NCI-H1436 (cell line): ENCODE measurements at regions not wholly inside any gene's neighbourhood (a gene's known extent, or its start where the extent isn't known, plus 50 kb on each side); places are given as distances from the start of the nearest gene placed in this dataset.
"Not testable (repeated sequence)": the region's sequence is repeated elsewhere in the genome, so short reads cannot be mapped to it uniquely, and the experiment has no call there.

Experiments
- DNase-seq: peaks from one replicate; lab custom pipeline; 2025; lab: John Stamatoyannopoulos, UW

DNA sequence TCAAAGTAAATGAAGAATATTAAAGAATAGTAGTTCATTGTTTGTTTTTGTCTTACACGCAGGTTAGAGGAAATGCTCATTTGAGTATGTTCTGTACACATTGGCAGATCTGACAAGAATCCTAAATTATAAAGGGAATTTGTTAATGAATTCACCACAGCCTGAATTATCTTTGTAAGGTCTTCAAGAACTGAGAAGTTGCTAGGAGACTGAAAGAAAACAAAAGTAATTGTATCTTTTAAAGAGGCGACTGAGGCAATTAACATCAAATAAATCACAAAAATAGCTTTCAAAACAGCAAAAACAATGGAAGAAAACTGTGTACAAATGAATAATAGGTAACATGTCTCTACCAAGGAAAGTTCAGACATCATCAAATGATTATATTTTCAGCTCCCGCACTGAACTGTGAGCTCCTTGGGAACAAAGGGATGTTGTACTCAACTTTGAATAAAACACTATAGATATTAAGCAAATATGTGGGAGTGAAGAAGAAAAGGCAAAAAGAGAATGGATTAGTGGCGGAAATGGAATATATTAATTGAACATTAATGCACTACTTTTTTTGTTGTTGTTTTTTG is 51.7 kb upstream of the ATIC start:
- DNase-seq, result peak; percentile 27

- no peak for DNase-seq
Observed at GRCh38 chr2:215249501-215249900, 62.4 kb upstream of the ATIC start.

DNA sequence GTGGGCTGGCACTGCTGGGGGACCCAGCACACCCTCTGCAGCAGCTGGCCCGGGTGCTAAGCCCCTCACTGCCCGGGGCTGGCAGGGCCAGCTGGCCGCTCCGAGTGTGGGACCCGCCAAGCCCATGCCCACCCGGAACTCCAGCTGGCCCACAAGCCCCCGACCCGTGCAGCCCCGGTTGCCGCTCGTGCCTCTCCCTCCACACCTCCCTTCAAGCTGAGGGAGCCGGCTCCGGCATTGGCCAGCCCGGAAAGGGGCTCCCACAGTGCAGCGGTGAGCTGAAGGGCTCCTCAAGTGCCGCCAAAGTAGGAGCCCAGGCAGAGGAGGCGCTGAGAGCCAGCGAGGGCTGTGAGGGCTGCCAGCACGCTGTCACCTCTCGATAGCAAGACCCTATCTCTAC is 65.9 kb upstream of the ATIC start:
- DNase-seq, result not testable (repeated sequence)

GRCh38 chr2:215241791-215242305 is 70.0 kb upstream of the ATIC start:
- no peak for DNase-seq

DNA sequence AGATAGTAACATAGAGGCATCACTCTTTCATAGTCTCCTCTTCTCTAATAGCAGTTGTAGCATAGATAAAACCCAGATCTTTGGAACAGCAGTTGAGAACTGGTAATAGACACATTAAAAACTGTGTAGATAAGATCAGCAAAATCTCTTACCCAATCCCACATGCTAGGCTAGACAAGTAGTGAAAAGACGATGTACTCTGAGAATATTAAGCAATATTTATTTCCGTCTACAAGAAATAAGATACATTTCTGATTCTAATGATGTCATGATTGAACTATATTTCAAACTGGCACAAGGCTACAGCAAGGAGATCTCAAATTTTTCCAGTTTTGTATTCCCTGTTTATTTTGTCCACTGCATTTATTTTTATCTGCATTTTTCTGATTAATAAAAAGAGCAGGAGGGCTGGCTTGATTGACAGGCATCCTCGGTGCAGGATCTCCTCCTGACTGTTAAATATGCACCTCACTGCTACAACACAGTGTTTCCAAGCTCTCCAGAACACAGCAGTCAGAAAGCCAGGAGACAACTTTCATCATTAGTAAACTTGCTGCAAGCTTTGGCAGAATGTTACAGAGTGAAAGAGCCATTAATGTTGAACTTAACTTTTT is 73.3 kb upstream of the ATIC start:
- no peak for DNase-seq

DNA sequence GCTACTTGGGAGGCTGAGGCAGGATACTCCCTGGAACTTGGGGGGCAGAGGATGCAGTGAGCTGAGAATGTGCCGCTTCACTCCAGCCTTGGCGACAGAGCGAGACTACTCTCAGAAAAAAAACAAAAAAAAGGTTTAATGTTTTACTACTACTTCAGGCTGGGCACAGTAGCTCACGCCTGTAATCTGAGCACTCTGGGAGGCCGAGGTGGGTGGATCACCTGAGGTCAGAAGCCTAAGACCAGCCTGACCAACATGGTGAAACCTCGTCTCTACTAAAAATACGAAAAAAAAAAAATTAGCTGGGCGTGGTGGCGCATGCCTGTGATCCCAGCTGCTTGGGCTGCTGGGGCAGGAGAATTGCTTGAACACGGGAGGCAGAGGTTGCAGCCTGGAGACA is 75.7 kb upstream of the ATIC start:
- DNase-seq, result no peak

GRCh38 chr2:215220221-215220620 is 81.8 kb upstream of the ABCA12 start:
- DNase-seq, result not testable (repeated sequence)

DNA sequence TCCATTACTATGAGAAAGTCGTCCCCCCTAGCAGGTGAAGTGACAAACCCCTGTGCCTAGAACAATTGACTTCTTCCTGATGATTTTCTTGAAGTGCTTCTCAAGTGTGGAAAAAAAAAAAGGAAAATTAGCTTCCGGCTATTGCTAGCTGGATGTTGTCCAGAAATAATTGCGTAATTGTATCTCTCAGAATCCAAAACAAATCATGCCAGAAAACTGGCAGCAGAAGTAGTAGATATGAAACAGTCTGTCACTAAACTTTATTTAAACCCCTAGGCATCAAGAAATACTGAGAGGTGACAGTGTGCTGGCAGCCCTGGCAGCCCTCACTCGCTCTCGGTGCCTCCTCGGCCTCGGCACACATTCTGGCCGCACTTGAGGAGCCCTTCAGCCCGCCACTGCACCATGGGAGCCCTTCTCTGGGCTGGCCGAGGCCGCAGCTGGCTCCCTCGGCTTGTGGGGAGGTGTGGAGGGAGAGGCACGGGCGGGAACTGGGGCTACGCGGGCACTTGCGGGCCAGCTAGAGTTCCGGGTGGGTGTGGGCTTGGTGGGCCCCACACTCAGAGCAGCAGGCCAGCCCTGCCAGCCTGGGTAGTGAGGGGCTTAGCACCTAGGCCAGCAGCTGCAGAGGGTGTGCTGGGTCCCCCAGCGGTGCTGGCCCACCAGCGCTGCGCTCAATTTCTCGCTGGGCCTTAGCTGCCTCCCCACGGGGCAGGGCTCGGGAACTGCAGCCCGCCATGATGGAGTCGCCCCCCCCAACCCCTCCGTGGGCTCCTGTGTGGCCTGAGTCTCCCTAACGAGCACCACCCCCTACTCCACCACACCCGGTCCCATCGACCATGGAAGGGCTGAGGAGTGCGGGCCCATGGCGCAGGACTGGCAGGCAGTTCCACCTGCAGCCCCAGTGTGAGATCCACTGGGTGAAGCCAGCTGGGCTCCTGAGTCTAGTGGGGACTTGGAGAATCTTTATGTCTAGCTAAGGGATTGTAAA is 80.5 kb upstream of the ABCA12 start:
- peak; percentile 2 for DNase-seq

DNA sequence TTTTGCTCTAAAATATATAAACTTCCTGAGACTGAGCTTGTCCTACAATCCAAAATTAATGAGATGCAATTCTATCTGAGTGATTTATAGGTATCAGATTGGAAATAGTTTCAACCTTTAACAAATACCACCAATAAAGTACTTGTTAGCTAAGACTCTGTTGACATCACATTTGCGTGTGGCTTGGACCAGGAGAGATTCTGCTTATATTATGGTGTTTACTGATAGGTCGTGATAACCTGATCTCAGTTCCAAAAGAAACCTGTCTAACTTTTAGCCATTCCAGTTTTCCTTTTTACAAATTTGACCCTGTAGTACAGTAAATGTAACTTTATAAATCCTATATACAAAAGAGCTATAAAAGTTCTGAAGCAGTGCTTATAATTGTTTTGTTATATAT is 78.4 kb upstream of the ABCA12 start:
- DNase-seq, result no peak

DNA sequence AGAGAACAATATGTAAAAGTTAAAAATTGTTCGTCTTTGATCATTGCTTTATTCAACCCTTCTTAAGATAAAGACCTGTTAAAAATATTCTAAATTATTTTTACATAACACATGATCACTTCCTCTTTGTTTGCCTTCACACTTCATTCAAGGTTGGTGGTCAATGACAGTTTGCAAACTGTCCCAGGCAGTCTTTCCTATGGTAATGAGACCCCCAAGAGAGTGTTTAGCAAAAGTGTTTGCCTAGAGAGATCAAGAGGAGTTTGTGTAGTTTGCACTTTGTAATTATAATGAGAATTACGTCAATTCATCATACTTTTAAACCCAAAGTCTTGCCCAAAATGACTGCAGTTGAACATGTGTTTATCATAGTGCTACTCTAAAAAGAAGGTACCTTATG is 77.2 kb upstream of the ABCA12 start:
- no peak for DNase-seq

GRCh38 chr2:215210082-215210481 is 71.7 kb upstream of the ABCA12 start:
- DNase-seq, result no peak

DNA sequence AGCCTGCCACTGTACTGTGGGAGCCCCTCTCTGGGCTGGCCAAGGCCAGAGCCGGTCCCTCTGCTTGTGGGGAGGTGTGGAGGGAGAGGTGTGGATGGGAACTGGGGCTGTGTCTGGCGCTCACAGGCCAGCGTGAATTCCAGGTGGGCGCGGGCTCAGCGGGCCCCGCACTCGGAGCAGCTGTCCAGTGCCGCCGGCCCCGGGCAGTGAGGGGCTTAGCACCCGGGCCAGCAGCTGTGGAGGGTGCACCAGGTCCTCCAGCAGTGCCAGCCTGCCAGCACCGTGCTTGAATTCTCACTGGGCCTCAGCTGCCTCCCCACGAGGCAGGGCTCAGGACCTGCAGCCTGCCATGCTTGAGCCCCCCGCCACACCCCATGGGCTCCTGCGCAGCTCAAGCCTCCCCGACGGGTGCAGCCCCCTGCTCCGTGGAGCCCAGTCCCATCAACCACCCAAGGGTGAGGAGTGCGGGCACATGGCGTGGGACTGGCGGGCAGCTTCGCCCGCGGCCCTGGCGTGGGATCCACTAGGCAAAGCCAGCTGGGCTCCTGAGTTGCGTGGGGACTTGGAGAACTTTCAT is 69.5 kb upstream of the ABCA12 start:
- DNase-seq, result no peak

GRCh38 chr2:215207041-215207440 is 68.6 kb upstream of the ABCA12 start:
- no peak for DNase-seq

DNA sequence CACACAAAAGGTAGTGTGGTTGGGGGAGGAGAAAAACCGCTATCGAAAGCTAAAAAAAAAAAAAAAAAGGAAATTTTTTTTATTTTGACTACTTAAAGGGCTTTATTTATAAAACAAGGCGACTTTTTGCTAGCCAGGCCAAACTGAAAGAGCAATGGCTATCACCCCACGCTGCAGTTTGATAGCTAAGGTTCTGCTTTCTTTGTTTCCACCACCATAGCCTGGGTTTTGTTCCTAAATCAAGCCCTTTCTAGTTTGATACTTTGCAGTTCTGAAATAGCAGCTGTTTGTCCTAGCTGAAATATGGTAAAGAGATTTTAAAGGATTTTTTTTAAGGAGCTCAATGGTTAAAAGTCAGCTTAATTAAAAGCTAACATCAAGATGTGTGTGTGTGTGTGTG is 67.4 kb upstream of the ABCA12 start:
- DNase-seq, result no peak

GRCh38 chr2:215191477-215191876 is 53.1 kb upstream of the ABCA12 start:
- no peak for DNase-seq

DNA sequence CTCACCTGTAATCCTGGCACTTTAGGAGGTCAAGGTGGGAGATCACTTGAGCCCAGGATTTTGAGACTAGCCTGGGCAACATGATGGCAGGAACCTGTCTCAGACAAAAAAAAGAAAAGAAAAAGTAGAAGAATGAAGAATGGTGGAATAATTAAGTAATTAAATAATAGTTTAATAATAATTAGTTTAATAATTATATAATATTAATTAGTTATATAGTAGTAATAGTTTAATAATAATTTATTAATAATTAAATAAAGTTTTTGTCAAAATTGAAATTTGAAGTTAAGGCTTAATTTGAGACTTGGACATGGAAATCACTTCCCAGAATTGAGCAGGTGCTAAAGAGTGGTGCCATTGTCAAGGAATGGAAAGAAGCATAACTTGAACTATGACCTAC is 52.2 kb upstream of the ABCA12 start:
- DNase-seq, result no peak

DNA sequence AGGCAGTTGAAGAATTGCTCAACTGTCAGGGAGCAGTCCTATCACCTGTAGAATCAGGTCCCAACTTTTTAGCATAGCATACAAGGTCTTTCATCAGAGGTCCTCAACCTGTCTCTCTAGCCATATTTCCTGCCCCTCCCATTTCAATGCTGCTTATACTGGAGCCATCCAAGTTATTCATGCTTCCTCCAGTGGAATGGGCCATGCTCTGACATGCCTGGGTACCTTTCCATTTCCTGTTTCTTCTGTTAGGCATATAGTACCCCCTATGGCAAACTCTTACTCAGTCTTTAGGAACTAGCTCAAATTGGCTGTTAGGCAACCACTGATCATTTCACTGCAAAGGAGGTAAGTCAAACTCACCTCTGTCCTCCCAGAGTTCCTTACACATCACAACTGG is 51.0 kb upstream of the ABCA12 start:
- DNase-seq, result no peak
